GM18505 (cell line): ENCODE measurements at regions not wholly inside any gene's neighbourhood (a gene's known extent, or its start where the extent isn't known, plus 50 kb on each side); places are given as distances from the start of the nearest gene placed in this dataset.

Source experiments
- ATAC-seq: cut with Tn5 transposase; IDR thresholded peaks from one replicate; pipeline ENCODE4 v1.9.1; 2021; ENCODE audit not compliant: unreplicated experiment
- POLR2A ChIP-seq: IDR thresholded peaks from 4 replicates; pipeline ENCODE4 v1.6.1; 2011; ENCODE audit warnings: borderline replicate concordance; ENCODE audit not compliant: insufficient read depth, insufficient read length; ENCODE audit errors: extremely low read depth

DNA sequence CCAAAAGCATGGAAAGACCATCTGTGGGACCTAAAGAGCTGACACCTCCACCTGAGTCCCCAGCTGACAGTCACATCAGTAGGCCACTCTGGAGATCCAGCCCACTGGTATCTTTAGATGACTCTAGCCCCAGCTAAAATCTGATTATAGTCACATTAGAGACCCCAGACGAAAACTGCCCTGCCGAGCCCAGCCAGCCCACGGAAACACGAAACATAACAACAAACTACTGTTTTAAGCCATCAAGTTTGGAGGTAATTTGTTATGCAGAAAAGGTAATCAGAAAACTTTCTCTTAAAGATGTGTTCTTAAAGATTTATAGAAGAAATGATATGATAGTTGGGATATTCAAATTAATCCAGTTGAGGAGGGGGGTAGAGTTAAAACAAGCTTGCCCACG lies 175.7 kb downstream of the DHX15 start:
- ATAC-seq, result no peak
- TF ChIP-seq POLR2A, result no peak

DNA sequence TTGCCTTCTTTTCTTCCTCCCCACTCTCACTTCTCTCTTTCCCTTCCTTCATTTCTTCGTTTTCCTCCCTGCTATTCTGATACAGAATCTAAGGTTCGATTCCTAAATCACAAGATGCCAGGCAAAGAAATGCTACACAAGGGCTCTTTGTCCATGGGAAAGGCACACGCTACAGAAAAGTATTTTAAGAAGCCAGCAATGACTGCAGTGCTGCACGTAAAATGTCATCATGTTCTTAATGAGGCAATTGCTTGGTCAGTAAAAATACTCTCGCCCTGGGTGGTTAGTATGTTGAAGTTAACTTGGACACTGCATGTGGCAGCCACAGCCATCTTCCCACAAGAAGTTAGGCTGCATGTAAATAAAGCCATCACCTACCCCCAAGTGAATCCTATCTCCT lies 178.4 kb downstream of the DHX15 start:
- ATAC-seq, result no peak
- no peak for TF ChIP-seq POLR2A

DNA sequence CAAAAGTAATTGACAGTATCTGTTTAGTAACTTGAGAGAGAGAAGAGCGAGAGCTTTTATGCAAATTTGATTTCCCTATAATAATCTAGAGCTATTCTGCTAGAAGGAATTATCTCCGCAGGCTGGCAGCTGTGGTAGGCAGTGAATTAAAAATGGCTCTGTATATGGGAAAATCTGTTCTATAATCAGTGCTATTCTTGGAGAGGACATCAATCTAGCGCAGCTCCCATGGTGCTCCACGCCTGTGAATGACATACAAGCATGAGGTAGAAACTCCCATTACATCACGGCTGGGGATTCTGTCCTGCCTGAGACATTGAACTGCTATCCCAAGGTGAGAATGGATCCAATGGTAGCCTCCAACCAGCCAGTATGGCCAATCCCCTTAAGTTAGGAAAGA lies 179.0 kb downstream of the DHX15 start:
- ATAC-seq, result no peak
- TF ChIP-seq POLR2A, result no peak

DNA sequence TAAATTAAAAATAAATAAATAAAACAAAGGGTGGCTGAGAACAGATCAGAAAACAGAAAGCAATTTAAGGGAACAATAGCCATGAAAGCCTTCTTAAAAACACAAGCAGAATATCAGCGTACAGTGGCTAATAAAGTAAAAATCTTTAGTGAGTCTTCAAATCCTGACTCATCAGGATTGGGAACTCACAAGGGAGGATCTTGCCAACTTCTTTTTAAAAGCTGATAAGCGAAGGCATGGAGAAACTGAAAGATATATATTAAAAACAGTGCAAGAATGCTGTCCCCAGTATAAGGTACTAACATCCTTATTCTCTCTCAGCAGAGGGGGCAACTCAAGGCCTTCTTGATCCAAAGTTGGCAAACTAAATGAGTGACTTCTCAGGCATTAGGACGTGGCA lies 180.1 kb downstream of the DHX15 start:
- ATAC-seq, result no peak
- TF ChIP-seq POLR2A, result no peak

DNA sequence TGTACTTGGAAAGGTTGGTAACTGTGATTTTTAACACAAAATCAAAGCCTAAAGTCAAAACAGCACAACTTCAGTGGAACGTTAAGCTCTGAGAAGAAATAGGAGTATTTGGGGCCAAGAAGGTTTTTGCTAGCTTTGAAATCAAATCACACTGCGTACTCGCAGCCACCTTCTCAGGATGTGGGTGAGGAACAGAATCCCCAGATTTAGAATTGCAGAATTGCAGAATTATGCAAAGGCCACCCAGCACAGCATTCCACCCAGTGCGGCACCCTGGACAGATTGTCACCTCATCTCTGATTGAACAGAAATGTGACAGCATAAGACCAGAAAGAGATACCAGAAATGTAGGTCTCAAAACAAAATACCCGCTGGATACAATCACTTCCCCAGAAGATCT lies 181.1 kb downstream of the DHX15 start:
- no peak for ATAC-seq
- no peak for TF ChIP-seq POLR2A

DNA sequence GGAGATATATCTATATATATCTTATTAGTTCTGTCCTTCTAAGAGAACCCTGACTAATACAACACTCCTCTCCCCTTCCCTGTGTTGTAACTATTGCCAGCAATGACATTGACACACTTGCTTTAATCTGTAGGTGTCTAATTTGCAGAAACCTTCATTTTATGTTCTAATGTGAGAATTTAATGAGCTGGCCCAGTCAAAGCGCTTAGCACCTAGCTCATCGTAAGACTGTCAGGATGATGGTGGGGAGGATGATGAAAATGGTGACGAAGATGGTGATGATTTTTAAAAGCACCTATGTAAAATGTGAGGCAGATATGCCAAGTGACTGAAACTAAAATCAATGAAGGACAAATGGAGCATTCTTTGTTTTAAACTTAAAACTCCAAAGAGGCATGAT lies 183.8 kb downstream of the DHX15 start:
- TF ChIP-seq POLR2A, result no peak
- no peak for ATAC-seq

DNA sequence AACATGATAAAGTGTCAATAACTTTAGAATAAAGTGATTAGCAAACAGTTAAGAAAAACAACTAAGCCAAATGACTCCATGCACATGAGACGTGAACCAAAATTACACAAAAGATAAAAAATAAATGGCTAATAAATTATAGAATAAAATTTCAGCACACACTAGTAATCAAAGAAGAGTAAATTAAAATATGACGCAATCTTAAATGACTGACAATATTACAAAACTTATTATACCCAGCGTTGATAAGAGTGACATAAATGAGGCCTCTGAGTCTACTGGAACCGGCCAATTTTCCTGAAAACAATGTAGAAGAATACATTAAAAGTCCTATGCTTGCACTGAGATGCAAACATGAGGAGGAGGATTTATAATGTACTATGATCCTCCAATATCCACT lies 187.4 kb downstream of the DHX15 start:
- TF ChIP-seq POLR2A, result no peak
- ATAC-seq, result no peak

DNA sequence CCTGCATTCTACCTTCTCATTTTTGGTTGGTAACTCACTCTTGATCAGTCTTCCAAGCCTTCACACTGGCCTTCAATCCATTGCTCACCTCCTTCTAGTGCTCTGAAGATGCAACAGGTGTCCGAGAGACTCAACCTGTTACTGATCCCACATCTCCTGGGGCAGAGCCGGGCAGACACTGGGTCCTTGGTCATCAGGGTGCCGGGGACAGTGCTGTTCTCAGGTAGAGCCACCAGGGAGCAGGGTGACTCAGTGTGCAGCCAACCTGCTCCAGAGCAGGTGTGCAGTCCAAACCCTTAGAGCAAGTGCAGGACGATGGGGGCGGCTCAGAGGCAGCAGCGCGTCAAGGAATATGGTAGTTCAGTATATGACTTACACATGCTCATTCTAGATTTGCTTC lies 188.4 kb downstream of the DHX15 start:
- no peak for TF ChIP-seq POLR2A
- no peak for ATAC-seq

DNA sequence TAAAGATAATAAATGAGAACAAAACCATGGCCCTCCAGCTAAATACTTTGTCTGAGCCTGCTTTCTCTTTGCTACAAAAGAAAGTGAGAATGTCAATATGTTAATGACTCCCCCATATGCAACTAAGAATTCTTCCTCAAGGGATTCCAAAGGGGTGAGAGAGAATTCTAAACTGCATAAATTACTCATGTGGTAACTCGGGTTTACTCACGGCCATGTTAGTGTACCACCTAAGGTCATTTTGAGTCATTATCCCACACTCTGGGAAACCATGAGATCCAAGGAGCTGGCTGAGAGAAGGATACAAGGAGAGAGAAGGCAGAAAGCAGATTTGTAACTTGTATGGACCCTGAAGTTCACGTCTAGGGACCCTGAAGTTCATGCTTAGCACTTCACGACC lies 190.3 kb downstream of the DHX15 start:
- ATAC-seq, result no peak

DNA sequence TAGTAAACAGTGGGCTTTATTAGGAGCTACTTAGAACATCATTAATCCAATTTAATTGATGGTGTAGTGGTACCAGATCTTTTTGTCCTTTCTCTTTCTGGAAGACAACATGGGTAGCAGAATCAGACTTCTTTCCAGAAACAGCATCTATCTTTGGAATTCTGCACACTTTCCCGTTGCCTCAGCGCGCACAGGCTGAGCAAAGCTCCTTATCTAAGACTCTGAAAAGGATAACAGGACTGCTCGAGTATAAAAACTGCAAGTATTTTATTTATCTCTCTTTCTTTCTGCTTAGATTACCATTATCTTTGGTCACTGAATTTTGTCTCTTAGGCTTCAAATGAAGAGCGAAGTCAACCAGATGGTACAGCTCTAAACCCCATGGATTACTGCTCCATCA lies 191.7 kb downstream of the DHX15 start:
- no peak for ATAC-seq
- no peak for TF ChIP-seq POLR2A

More for the DNA sequence above, 190.3 kb downstream of the DHX15 start:
- no peak for TF ChIP-seq POLR2A

DNA sequence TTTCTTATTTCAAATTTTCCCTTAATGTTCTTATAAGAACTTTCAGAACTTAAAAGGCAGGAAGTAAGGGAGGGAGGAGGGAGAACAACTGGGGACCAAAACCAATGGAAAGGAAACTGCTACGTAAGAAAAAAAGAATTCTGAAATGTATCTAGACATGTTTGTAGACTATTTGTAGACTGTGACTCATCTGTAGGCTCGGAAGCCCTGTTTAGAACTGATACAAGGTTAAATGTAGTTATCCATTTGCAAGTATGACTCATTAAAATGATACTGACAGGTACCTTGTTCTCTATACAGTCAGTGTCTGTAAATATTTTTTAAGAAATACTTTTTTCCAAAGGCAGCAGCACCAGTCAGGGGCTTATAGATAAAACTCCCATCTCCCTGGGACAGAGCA lies 202.0 kb downstream of the DHX15 start:
- ATAC-seq, result peak; percentile 94
- TF ChIP-seq POLR2A, result no peak

DNA sequence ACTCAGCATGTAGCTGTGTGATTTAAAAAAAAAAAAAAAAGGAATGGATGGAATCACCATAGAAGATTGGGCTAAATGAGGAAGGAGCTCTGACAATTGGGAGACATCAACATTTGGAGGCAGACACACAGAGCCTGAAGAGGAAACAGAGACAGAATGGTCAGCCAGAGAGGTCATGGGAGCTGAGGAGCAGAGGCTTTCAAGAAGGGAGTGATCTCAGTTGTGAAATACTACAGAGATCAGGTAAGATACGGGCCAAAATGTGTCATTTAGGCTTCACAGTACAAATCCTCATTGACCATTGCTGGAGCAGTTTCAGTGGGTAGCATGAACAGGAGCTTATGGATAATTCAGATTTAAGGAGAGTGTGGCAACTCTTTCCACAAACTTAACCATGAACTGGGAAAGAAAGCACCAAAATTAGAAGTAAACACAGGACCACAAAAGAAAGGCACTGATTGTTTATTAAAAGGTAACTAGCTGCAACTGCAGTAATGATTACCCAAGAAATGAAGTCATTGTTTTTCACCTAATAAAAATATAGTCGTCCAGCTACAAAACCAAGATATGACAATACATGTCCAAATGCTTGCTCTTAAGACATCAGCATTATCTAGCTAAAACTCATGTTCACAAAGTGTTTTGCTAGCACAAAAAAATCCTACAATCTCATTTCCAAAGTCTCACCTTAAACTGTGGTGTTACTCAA lies 203.2 kb downstream of the DHX15 start:
- ATAC-seq, result no peak
- TF ChIP-seq POLR2A, result no peak

DNA sequence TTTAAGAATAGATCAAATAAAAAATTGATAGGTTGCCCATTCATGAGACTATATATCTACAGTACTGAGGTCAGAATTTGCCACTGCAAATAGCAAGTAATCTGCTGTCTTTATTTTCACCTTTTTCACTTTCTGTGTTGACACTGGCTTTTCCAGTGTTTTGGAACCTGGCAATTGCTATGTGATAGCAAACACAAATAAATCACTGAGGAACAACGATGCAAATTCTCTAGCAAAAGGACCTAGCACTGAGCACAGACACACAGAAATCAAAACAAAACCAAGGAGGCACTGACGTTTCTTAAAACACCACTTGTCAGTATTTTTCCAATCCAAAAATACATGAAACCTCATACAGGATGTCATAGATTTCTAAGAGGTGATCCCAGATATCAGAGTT lies 210.7 kb downstream of the DHX15 start:
- ATAC-seq, result no peak

DNA sequence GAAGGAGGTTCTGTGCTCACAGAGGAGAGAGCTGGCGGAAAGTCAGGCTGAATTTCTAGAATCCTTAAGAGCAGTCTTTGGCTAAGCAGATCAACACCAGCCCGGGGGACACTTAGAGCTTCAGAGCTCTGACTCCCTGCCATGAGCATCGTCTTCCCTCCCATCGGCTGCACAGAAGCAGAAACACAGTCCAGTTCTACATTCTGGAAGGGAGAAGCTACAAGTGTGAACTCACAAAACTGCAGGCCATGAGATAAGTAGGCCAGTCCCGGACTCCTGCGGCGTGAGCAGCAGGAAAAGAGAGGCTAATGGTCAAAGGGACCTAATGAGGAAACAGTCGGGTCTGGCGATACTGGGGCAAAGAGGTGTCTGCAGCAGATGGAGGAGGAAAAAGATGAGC lies 211.5 kb downstream of the DHX15 start:
- no peak for ATAC-seq
- no peak for TF ChIP-seq POLR2A

More for the DNA sequence above, 210.7 kb downstream of the DHX15 start:
- TF ChIP-seq POLR2A, result no peak

DNA sequence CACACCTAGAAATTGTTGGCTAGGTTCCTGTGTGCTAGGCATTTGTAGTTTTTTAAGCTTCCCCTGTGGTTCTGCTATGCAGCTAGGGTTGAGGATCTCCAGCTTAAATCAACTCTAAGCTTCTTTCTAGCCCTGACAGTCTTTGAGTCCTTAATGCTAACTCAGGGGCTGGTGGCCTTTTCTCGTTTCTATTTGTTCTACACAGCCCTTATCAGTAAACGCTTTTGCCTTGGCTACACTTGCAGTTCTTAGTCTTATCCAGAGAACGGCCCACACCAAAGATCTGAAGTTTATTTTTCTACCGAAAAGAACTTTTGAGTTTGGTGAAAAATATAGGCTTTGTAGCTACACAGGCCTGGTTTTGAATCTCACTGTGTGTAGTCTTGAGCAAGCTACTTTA lies 212.0 kb downstream of the DHX15 start:
- TF ChIP-seq POLR2A, result no peak
- no peak for ATAC-seq
